ENCODE measurements at regions not wholly inside any gene's neighbourhood (a gene's known extent, or its start where the extent isn't known, plus 50 kb on each side); places are given as distances from the start of the nearest gene placed in this dataset.
"Not testable (repeated sequence)": the region's sequence is repeated elsewhere in the genome, so short reads cannot be mapped to it uniquely, and the experiment has no call there.

- intact Hi-C loops (cut with micrococcal nuclease; ENCODE audit: unreplicated experiment): no loop called here
- DNase-seq: peak in 1 of 2 experiments; percentile 5
- TF ChIP-seq CTCF (conservative IDR thresholded peaks at IDR 0.05) (no peak), EZH2 (IDR thresholded peaks at IDR 0.05; ENCODE audit: low read depth) (no peak)
- ChIA-PET POLR2A (ENCODE audit: unreplicated experiment) (interaction anchor here (0.7 kb wide), 1 partner anchor 76 kb away, joined by 3 read pairs; no protein-coding TSS in a partner anchor), CTCF (no interaction called here)
- Histone ChIP-seq H3K27me3 (ENCODE audit: insufficient read depth, low read depth) (no peaks in the 10 kb centered on the region), H3K9me2 (ENCODE audit: insufficient read depth) (no peaks in the 10 kb centered on the region), H4K20me1 (ENCODE audit: insufficient read depth) (no peaks in the 10 kb centered on the region), H3K4me3 (no peak overlapping the region), H3F3A (ENCODE audit: insufficient read depth, low read depth) (no peaks in the 10 kb centered on the region), H2AFZ (no peak overlapping the region), H3K79me2 (ENCODE audit: low read depth) (no peaks in the 10 kb centered on the region), H3K4me2 (peak overlapping the region; percentile 29), H3K9me3 (ENCODE audit: insufficient read depth, low read depth) (no peaks in the 10 kb centered on the region), H3K4me1 (replicated peaks; ENCODE audit: insufficient read depth) (peaks cover 12% of the 10 kb centered on the region), H3K36me3 (ENCODE audit: low read depth) (no peaks in the 10 kb centered on the region), H3K27ac (no peak overlapping the region)
- no TSS peak for BruUV-seq (replicated peaks)
Observed at GRCh38 chr2:144625226-144625625, 105.3 kb upstream of the ZEB2 start.

GRCh38 chr2:144624451-144624850, 104.5 kb upstream of the ZEB2 start:
- intact Hi-C loops (cut with micrococcal nuclease; ENCODE audit: unreplicated experiment): no loop called here
- Histone ChIP-seq H3K9me3 (ENCODE audit: insufficient read depth, low read depth) (no peaks in the 10 kb centered on the region), H4K20me1 (ENCODE audit: insufficient read depth) (no peaks in the 10 kb centered on the region), H3F3A (ENCODE audit: insufficient read depth, low read depth) (no peaks in the 10 kb centered on the region), H3K27ac (no peak overlapping the region), H3K4me2 (no peak overlapping the region), H3K79me2 (ENCODE audit: low read depth) (no peaks in the 10 kb centered on the region), H2AFZ (no peak overlapping the region), H3K4me3 (no peak overlapping the region), H3K27me3 (ENCODE audit: insufficient read depth, low read depth) (no peaks in the 10 kb centered on the region), H3K36me3 (ENCODE audit: low read depth) (no peaks in the 10 kb centered on the region), H3K9me2 (ENCODE audit: insufficient read depth) (no peaks in the 10 kb centered on the region), H3K4me1 (replicated peaks; ENCODE audit: insufficient read depth) (peaks cover 12% of the 10 kb centered on the region)
- no TSS peak for BruUV-seq (replicated peaks)
- POLR2A ChIA-PET (ENCODE audit: unreplicated experiment): no interaction called here
- DNase-seq: no peak
- CTCF ChIA-PET: no interaction called here
- no peak for TF ChIP-seq CTCF (conservative IDR thresholded peaks at IDR 0.05)
- no peak for TF ChIP-seq EZH2 (IDR thresholded peaks at IDR 0.05; ENCODE audit: low read depth)

GRCh38 chr2:144622373-144622772, 102.5 kb upstream of the ZEB2 start:
- peaks cover 12% of the 10 kb centered on the region for H3K4me1 ChIP-seq (replicated peaks; ENCODE audit: insufficient read depth)
- H3K79me2 ChIP-seq (ENCODE audit: low read depth); H3K4me3 ChIP-seq; H3K27me3 ChIP-seq (ENCODE audit: insufficient read depth, low read depth); H3K36me3 ChIP-seq (ENCODE audit: low read depth); H3K9me2 ChIP-seq (ENCODE audit: insufficient read depth); H2AFZ ChIP-seq; H3K27ac ChIP-seq; DNase-seq; intact Hi-C loops (cut with micrococcal nuclease; ENCODE audit: unreplicated experiment); H3K9me3 ChIP-seq (ENCODE audit: insufficient read depth, low read depth); H4K20me1 ChIP-seq (ENCODE audit: insufficient read depth); H3F3A ChIP-seq (ENCODE audit: insufficient read depth, low read depth); H3K4me2 ChIP-seq; BruUV-seq (replicated peaks): not testable (repeated sequence)
- ChIA-PET CTCF (interaction anchor here (0.6 kb wide), 1 partner anchor 47 kb away, joined by 3 read pairs; no protein-coding TSS in a partner anchor), POLR2A (ENCODE audit: unreplicated experiment) (interaction anchor here (0.6 kb wide), 2 partner anchors 391 to 773 kb away, joined by 3 to 5 read pairs; no protein-coding TSS in a partner anchor)

GRCh38 chr2:144621266-144621665, 101.3 kb upstream of the ZEB2 start:
- no peaks in the 10 kb centered on the region for H3K36me3 ChIP-seq (ENCODE audit: low read depth)
- TF ChIP-seq CTCF (conservative IDR thresholded peaks at IDR 0.05): no peak
- no peak for TF ChIP-seq EZH2 (IDR thresholded peaks at IDR 0.05; ENCODE audit: low read depth)
- CTCF ChIA-PET: no interaction called here
- no peak overlapping the region for H3K4me3 ChIP-seq
- H3K9me3 ChIP-seq (ENCODE audit: insufficient read depth, low read depth): no peaks in the 10 kb centered on the region
- H3K4me1 ChIP-seq (replicated peaks; ENCODE audit: insufficient read depth): peaks cover 12% of the 10 kb centered on the region
- no peaks in the 10 kb centered on the region for H4K20me1 ChIP-seq (ENCODE audit: insufficient read depth)
- DNase-seq: no peak
- POLR2A ChIA-PET (ENCODE audit: unreplicated experiment): no interaction called here
- no peaks in the 10 kb centered on the region for H3K27me3 ChIP-seq (ENCODE audit: insufficient read depth, low read depth)
- BruUV-seq (replicated peaks): no TSS peak
- no peaks in the 10 kb centered on the region for H3F3A ChIP-seq (ENCODE audit: insufficient read depth, low read depth)
- intact Hi-C loops (cut with micrococcal nuclease; ENCODE audit: unreplicated experiment): no loop called here
- H3K4me2 ChIP-seq: no peak overlapping the region
- no peak overlapping the region for H3K27ac ChIP-seq
- H3K9me2 ChIP-seq (ENCODE audit: insufficient read depth): no peaks in the 10 kb centered on the region
- H3K79me2 ChIP-seq (ENCODE audit: low read depth): no peaks in the 10 kb centered on the region
- no peak overlapping the region for H2AFZ ChIP-seq
